ENCODE measurements at regions not wholly inside any gene's neighbourhood (a gene's known extent, or its start where the extent isn't known, plus 50 kb on each side); places are given as distances from the start of the nearest gene placed in this dataset.
A peak's percentile ranks its signal among the peaks of the same experiment; 100 is the strongest.

DNA sequence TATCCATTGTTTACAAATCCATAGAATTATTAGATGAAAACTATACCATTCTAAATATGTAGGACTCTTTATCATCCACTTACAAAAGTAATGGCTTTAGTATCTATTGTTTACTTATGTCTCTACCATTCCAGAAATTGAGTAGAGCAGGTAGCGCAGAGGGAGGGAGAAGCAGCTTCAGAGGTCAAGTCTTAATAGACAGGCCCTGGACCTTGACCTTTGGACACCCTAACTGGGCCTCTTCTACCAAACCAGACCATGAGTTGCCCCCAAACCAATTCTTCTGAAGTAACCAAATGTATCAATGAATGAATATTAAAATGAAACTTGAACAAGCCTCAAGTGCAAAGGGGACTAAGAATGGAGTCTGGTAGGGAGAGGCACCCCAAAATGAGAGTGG is 124.9 kb upstream of the ANKRD55 start:
- no peaks in the 10 kb centered on the region for H3K9me3 ChIP-seq (replicated peaks; ENCODE audit: control insufficient read depth, low read depth, low read length)
- H3K4me1 ChIP-seq (ENCODE audit: control insufficient read depth, insufficient read depth, low read length), result peaks cover 8% of the 10 kb centered on the region
- H3K4me3 ChIP-seq (ENCODE audit: low read length), result no peak overlapping the region
- H3K27ac ChIP-seq (ENCODE audit: low read length), result no peak overlapping the region
- no peak for DNase-seq
- H3K27me3 ChIP-seq (ENCODE audit: control insufficient read depth, insufficient read depth, low read length), result no peaks in the 10 kb centered on the region
- no peaks in the 10 kb centered on the region for H3K36me3 ChIP-seq (ENCODE audit: control insufficient read depth, insufficient read depth, low read length)
- no CpG with 5 or more reads among the region's 1 CpG for WGBS (ENCODE audit: insufficient coverage)

DNA sequence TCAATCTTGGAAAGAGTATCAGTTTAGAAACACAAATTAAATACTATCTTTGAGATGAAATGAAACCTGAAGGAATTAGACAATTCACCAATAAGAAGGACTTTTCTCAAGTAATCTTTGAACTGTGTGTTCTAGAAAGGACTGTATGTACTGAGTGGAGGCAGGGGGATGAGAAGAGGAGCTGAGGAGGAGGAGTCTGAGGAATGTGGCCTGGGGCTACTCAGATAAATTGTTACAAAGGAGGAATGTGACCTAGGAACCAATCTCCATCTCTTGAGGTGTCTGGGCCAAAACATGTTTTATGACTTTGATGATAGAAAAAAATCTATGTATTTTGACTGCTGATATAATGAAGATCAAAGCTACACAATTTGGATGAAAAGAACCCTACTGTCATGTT is 124.3 kb upstream of the ANKRD55 start:
- H3K4me1 ChIP-seq (ENCODE audit: control insufficient read depth, insufficient read depth, low read length), result peaks cover 8% of the 10 kb centered on the region
- H3K36me3 ChIP-seq (ENCODE audit: control insufficient read depth, insufficient read depth, low read length), result no peaks in the 10 kb centered on the region
- H3K27ac ChIP-seq (ENCODE audit: low read length), result no peak overlapping the region
- no peak for DNase-seq
- H3K9me3 ChIP-seq (replicated peaks; ENCODE audit: control insufficient read depth, low read depth, low read length), result no peaks in the 10 kb centered on the region
- H3K27me3 ChIP-seq (ENCODE audit: control insufficient read depth, insufficient read depth, low read length), result no peaks in the 10 kb centered on the region
- no peak overlapping the region for H3K4me3 ChIP-seq (ENCODE audit: low read length)

DNA sequence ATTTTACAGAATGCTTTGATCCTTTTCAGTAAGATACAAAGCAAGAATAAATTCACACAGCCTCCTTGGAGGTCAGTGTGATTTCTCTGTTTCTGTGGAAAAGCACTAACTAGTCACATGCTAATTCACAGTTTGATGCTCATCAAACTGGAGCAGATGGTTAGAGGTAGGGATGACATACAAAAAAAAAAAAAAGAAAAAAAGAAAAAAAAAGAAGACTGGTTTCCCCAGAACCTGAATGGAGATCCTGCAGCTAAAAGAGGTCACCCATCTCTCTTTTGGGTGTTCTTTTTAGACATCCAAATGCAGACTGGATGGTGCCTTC is 123.7 kb upstream of the ANKRD55 start:
- DNase-seq, result no peak
- H3K27ac ChIP-seq (ENCODE audit: low read length), result no peak overlapping the region
- no peak overlapping the region for H3K4me3 ChIP-seq (ENCODE audit: low read length)
- no peaks in the 10 kb centered on the region for H3K9me3 ChIP-seq (replicated peaks; ENCODE audit: control insufficient read depth, low read depth, low read length)
- no peaks in the 10 kb centered on the region for H3K27me3 ChIP-seq (ENCODE audit: control insufficient read depth, insufficient read depth, low read length)
- H3K36me3 ChIP-seq (ENCODE audit: control insufficient read depth, insufficient read depth, low read length), result no peaks in the 10 kb centered on the region
- peaks cover 8% of the 10 kb centered on the region for H3K4me1 ChIP-seq (ENCODE audit: control insufficient read depth, insufficient read depth, low read length)

DNA sequence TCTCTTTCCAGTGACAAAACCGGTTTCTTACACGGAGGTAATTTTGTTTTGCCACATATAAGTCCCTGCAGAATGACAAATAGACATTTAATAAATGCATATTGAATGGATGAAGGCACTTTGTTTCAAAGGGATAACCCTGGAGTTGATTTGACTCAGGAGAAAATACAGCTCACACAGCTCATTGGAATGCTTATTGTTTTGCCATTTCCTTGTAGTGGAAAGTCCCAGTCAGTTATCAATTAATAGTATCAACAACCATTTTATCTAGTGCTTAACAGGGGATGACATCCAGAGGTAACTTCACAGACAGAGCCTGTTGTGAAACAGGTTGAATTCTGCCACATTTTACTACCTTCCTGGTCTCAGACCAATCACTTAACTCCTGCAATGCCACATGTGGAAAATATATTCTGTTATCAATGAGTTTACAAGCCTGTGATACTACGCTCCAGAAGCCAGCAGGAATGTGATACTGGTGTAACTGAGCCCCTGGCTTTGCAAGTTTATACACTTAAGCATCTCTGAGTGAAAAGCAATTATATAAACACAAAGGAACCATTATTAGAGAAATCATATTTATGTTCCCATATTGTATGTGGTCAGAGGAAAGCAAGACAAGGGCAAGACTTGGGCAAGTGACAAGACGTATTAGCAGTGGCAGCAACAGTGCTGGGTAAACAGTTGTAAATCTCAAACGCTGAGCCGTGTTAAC is 123.1 kb upstream of the ANKRD55 start:
- Histone ChIP-seq H3K27me3 (ENCODE audit: control insufficient read depth, insufficient read depth, low read length) (no peaks in the 10 kb centered on the region), H3K36me3 (ENCODE audit: control insufficient read depth, insufficient read depth, low read length) (no peaks in the 10 kb centered on the region), H3K4me1 (ENCODE audit: control insufficient read depth, insufficient read depth, low read length) (peaks cover 8% of the 10 kb centered on the region), H3K27ac (ENCODE audit: low read length) (no peak overlapping the region), H3K4me3 (ENCODE audit: low read length) (no peak overlapping the region), H3K9me3 (replicated peaks; ENCODE audit: control insufficient read depth, low read depth, low read length) (no peaks in the 10 kb centered on the region)
- DNase-seq, result no peak
- WGBS (ENCODE audit: insufficient coverage), result 83% methylated on average over 1 of the region's 6 CpGs

DNA sequence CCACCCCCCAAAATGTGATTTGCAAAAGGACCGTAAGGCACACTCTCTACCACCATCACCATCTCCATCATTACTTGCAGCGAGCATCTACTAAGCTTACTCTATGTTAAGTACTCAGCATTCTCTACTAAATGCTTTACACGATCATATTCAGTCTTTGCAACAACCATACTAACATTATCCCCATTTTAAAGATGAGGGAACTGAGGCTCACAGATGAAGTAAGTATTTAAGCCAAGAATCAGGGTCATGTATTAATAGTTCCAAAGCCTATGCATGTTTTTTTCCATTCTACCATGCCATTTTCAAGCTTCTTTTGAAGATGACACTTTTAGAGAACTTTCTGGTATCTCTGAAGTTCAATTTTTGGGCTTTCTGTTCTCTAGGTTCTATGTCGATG is 121.7 kb upstream of the ANKRD55 start:
- Histone ChIP-seq H3K27me3 (ENCODE audit: control insufficient read depth, insufficient read depth, low read length) (no peaks in the 10 kb centered on the region), H3K4me1 (ENCODE audit: control insufficient read depth, insufficient read depth, low read length) (peaks cover 12% of the 10 kb centered on the region), H3K4me3 (ENCODE audit: low read length) (no peak overlapping the region), H3K9me3 (replicated peaks; ENCODE audit: control insufficient read depth, low read depth, low read length) (no peaks in the 10 kb centered on the region), H3K27ac (ENCODE audit: low read length) (no peak overlapping the region), H3K36me3 (ENCODE audit: control insufficient read depth, insufficient read depth, low read length) (no peaks in the 10 kb centered on the region)
- DNase-seq, result no peak
- WGBS (ENCODE audit: insufficient coverage), result 100% methylated on average over 2 of the region's 4 CpGs

DNA sequence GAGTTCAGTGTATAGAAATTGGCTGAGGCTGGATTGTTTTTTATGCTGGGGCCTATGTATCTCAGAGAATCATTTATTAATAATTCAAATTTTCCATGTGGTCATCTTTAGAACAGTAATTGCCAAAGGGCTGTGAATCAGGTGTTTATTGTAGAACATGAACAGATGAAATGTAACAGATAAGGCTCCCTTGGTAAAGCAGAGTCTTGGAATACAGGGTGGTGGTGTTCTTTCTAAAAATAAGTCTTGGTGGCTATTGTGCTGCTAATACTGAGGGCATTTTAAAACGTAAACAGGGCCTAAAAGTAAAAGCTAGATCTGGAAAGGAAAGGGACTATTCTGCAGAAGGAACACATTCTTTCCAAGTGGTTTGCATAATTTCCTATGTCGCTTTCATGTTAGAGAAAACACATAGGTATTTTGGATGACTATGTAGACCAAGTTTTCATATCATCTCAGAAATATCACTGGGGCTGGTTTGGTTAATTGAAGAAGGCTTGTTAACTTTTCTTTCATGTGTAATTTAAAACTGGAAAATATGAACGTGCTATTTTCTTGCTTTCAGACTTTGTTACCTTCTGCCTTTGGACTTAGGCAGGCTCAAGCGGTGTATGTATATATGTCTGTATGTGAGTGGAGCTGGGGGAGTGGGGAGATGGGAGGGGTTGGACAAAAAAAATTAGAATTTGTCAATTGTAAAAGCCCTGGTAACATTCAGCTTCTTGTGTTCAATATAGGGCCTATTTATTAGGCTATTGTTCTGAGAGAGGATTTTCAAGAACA is 119.9 kb upstream of the ANKRD55 start:
- 56% methylated on average over 1 of the region's 4 CpGs for WGBS (ENCODE audit: insufficient coverage)
- peaks cover 4% of the 10 kb centered on the region for H3K4me1 ChIP-seq (ENCODE audit: control insufficient read depth, insufficient read depth, low read length)
- H3K27ac ChIP-seq (ENCODE audit: low read length), result no peak overlapping the region
- DNase-seq, result no peak
- no peaks in the 10 kb centered on the region for H3K36me3 ChIP-seq (ENCODE audit: control insufficient read depth, insufficient read depth, low read length)
- no peaks in the 10 kb centered on the region for H3K9me3 ChIP-seq (replicated peaks; ENCODE audit: control insufficient read depth, low read depth, low read length)
- no peaks in the 10 kb centered on the region for H3K27me3 ChIP-seq (ENCODE audit: control insufficient read depth, insufficient read depth, low read length)
- no peak overlapping the region for H3K4me3 ChIP-seq (ENCODE audit: low read length)

DNA sequence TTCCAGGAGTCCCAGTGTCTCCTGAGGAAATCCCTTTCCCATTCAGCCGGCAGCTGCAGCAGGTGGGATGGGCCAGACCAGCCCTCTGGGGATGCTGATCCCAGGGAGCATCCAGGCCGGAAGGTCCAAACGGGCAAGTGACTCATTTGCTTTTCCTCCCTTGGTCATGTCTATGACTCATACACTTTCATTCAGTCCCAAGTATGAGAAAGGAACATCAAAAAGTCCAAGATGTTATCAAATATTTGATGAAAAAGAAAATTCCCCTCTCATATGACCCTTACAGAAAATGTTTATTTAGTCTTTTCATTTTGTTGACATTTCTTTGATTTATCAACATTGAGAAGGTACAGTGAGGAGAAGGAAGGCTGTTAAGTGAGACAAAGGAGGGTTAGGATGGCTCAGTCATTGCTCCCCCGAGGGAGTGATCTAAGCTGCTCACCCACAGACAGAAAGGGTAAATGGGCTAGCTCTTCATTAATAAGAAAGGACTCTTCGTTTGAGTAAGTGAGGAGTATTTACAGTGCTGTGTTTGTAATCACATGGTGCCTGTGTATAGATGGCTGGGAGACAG is 117.6 kb upstream of the ANKRD55 start:
- 69% methylated on average over 3 of the region's 5 CpGs for WGBS (ENCODE audit: insufficient coverage)
- peak; percentile 32 for DNase-seq
- H3K36me3 ChIP-seq (ENCODE audit: control insufficient read depth, insufficient read depth, low read length), result no peaks in the 10 kb centered on the region
- H3K27me3 ChIP-seq (ENCODE audit: control insufficient read depth, insufficient read depth, low read length), result no peaks in the 10 kb centered on the region
- H3K4me1 ChIP-seq (ENCODE audit: control insufficient read depth, insufficient read depth, low read length), result peaks cover 4% of the 10 kb centered on the region
- no peak overlapping the region for H3K4me3 ChIP-seq (ENCODE audit: low read length)
- H3K27ac ChIP-seq (ENCODE audit: low read length), result no peak overlapping the region
- H3K9me3 ChIP-seq (replicated peaks; ENCODE audit: control insufficient read depth, low read depth, low read length), result no peaks in the 10 kb centered on the region

DNA sequence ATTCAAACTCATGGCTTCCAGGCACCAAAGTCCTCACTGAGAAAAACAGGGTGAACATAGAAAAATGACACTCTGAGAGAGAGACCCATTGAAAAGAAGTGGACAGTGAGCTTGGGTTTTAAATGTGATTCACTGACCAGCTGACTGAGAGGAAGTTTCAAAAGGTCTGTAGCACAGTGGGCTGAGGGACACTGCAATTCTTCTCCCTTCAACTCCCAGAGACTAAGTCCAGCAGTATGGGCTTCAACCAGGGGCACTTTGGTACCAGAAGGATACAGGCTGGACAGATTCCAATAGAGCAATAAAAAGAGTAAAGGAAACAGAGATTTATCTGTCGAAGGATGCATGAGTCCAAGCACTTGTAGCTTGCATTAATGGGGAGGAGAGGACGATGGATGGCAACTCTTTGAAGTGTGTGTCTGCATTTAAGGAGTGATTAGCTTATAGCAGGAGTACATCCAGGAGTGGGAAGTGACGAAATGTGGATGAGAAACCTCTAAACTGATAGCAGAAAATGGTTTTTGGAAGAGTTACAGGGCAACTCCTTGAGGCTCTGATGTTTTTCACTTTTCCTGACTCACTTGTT is 117.0 kb upstream of the ANKRD55 start:
- H3K4me1 ChIP-seq (ENCODE audit: control insufficient read depth, insufficient read depth, low read length), result peaks cover 4% of the 10 kb centered on the region
- no peak overlapping the region for H3K27ac ChIP-seq (ENCODE audit: low read length)
- H3K36me3 ChIP-seq (ENCODE audit: control insufficient read depth, insufficient read depth, low read length), result no peaks in the 10 kb centered on the region
- 63% methylated on average over 3 of the region's 3 CpGs for WGBS (ENCODE audit: insufficient coverage)
- H3K27me3 ChIP-seq (ENCODE audit: control insufficient read depth, insufficient read depth, low read length), result no peaks in the 10 kb centered on the region
- no peaks in the 10 kb centered on the region for H3K9me3 ChIP-seq (replicated peaks; ENCODE audit: control insufficient read depth, low read depth, low read length)
- no peak overlapping the region for H3K4me3 ChIP-seq (ENCODE audit: low read length)
- no peak for DNase-seq

DNA sequence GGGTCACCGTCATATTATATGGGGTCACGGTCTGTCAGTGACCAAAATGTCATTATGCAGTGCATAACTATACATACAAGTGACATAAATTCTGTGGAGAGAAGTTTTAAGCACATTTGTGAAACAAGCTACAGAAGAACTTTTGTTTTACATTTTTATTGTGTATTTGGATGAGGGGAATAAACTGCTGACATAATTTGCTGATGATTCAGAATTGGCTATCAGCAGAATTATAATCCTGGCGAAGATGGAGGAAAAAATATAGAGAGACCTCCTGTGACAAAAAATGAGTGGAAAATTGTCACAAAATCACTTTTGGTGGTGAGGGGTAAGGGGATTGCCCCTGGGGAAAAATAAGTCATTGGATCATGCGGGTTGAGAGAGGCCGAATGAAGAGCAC is 116.3 kb upstream of the ANKRD55 start:
- no peak overlapping the region for H3K4me3 ChIP-seq (ENCODE audit: low read length)
- no peak overlapping the region for H3K27ac ChIP-seq (ENCODE audit: low read length)
- no peaks in the 10 kb centered on the region for H3K9me3 ChIP-seq (replicated peaks; ENCODE audit: control insufficient read depth, low read depth, low read length)
- peaks cover 4% of the 10 kb centered on the region for H3K4me1 ChIP-seq (ENCODE audit: control insufficient read depth, insufficient read depth, low read length)
- H3K27me3 ChIP-seq (ENCODE audit: control insufficient read depth, insufficient read depth, low read length), result no peaks in the 10 kb centered on the region
- 80% methylated on average over 1 of the region's 5 CpGs for WGBS (ENCODE audit: insufficient coverage)
- DNase-seq, result no peak
- no peaks in the 10 kb centered on the region for H3K36me3 ChIP-seq (ENCODE audit: control insufficient read depth, insufficient read depth, low read length)

DNA sequence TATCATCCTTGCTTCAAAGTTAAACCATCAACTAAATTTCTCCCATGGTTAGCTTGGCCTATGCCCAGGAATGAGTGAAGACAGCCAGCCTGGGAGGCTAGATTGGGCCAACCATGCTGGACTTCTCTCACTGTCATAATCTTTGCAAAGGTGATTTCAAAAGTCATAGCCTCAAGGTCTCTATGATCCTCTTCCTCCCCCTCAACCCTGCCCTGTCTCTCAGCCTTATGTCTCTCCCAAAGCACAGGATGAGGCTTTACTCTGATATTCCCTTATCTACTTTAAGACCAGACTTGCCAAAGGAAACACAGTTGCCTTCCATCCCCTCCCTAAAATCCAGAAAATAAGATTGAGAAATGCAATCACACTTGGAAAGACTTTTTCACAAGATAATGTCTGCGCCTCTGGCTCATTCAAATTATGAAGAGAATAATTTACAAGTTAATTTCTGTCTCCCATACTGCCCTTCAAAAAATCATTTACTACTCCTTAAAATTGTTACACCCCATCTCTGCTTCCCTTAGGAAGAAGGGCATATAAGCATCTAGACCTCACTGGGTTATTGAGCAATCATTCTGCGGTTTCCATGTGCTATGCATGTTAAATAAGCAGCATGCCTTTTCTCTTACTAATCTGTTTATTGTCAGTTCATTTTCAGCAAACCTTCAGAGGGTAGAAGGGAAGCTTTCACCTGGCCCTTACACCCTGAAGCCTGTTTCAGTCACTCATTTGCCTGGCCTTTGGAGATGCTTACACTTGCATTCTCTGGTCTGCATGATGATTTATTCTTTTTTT is 113.8 kb upstream of the ANKRD55 start:
- no peaks in the 10 kb centered on the region for H3K27me3 ChIP-seq (ENCODE audit: control insufficient read depth, insufficient read depth, low read length)
- H3K27ac ChIP-seq (ENCODE audit: low read length), result no peak overlapping the region
- peak; percentile 27 for DNase-seq
- no CpG with 5 or more reads among the region's 2 CpGs for WGBS (ENCODE audit: insufficient coverage)
- no peak overlapping the region for H3K4me3 ChIP-seq (ENCODE audit: low read length)
- H3K36me3 ChIP-seq (ENCODE audit: control insufficient read depth, insufficient read depth, low read length), result no peaks in the 10 kb centered on the region
- no peaks in the 10 kb centered on the region for H3K9me3 ChIP-seq (replicated peaks; ENCODE audit: control insufficient read depth, low read depth, low read length)
- peaks cover 4% of the 10 kb centered on the region for H3K4me1 ChIP-seq (ENCODE audit: control insufficient read depth, insufficient read depth, low read length)

Data from muscle of leg (tissue), 3 donors.